Neural cell (in vitro differentiated cells): ENCODE measurements at regions not wholly inside any gene's neighbourhood (a gene's known extent, or its start where the extent isn't known, plus 50 kb on each side); places are given as distances from the start of the nearest gene placed in this dataset.

ENCODE experiments used
- POLR2AphosphoS5 ChIP-seq: IDR thresholded peaks from 2 replicates; pipeline ENCODE4 v1.6.1; 2012
- TF ChIP-seq, protein P1 (sequence below): fragments of 450-650 bp; IDR thresholded peaks from 2 replicates; pipeline ENCODE4 v1.5.1; 2014; ENCODE audit warnings: antibody characterized with exemption, mild to moderate bottlenecking, moderate library complexity; ENCODE audit not compliant: poor library complexity, severe bottlenecking

DNA sequence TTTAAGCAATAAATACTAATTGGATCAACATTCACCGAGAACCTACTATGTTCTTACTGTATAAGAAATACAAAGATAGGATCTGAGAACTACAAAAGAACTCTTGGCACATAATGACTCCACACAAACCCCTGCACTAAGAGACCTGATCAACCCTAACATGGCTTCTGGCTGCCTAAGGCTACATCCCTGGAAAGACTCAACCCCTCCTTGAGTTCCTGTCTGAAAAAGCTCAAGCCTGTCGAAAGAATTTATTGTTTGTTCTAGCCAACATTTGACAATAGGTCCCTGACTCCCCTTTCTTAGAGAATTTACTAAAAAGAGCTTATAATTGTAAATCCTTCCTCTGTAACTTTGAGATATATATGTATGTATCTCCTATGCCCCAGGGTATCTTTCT is 125.3 kb upstream of the SGCE start:
- no peak for TF ChIP-seq POLR2AphosphoS5
- TF ChIP-seq, protein P1, sequence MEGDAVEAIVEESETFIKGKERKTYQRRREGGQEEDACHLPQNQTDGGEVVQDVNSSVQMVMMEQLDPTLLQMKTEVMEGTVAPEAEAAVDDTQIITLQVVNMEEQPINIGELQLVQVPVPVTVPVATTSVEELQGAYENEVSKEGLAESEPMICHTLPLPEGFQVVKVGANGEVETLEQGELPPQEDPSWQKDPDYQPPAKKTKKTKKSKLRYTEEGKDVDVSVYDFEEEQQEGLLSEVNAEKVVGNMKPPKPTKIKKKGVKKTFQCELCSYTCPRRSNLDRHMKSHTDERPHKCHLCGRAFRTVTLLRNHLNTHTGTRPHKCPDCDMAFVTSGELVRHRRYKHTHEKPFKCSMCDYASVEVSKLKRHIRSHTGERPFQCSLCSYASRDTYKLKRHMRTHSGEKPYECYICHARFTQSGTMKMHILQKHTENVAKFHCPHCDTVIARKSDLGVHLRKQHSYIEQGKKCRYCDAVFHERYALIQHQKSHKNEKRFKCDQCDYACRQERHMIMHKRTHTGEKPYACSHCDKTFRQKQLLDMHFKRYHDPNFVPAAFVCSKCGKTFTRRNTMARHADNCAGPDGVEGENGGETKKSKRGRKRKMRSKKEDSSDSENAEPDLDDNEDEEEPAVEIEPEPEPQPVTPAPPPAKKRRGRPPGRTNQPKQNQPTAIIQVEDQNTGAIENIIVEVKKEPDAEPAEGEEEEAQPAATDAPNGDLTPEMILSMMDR = no peak
